ENCODE measurements at regions not wholly inside any gene's neighbourhood (a gene's known extent, or its start where the extent isn't known, plus 50 kb on each side); places are given as distances from the start of the nearest gene placed in this dataset.

DNA sequence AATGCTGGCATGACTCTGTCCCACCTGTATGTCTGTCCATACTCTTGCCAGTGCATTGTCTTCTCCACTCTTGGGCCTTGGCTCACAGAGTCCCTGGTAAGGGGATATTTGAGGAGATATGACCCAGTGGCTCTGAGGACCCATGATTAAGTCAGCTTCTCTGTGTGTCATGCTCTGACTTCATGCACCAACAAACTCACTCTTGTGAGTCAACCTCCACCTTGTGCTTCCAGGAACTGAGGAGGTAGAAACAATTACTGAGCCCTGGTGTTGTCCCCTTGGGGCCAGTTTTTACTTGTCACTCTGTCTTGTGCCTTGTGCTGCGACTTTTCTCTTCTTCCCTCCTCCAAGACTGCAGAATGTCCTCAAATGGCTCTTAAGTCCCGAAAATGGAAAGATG lies 127.1 kb downstream of the ABHD5 start:
- H3K9me3 ChIP-seq (ENCODE audit: low read depth, low read length) = no peaks in the 10 kb centered on the region
- H3K79me2 ChIP-seq (ENCODE audit: insufficient read depth, low read length) = no peaks in the 10 kb centered on the region
- no peaks in the 10 kb centered on the region for H3K4me1 ChIP-seq (ENCODE audit: insufficient read depth, low read length)
- no peaks in the 10 kb centered on the region for H3K27me3 ChIP-seq (ENCODE audit: insufficient read depth, low read length)
- TF ChIP-seq, protein P1, sequence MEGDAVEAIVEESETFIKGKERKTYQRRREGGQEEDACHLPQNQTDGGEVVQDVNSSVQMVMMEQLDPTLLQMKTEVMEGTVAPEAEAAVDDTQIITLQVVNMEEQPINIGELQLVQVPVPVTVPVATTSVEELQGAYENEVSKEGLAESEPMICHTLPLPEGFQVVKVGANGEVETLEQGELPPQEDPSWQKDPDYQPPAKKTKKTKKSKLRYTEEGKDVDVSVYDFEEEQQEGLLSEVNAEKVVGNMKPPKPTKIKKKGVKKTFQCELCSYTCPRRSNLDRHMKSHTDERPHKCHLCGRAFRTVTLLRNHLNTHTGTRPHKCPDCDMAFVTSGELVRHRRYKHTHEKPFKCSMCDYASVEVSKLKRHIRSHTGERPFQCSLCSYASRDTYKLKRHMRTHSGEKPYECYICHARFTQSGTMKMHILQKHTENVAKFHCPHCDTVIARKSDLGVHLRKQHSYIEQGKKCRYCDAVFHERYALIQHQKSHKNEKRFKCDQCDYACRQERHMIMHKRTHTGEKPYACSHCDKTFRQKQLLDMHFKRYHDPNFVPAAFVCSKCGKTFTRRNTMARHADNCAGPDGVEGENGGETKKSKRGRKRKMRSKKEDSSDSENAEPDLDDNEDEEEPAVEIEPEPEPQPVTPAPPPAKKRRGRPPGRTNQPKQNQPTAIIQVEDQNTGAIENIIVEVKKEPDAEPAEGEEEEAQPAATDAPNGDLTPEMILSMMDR (IDR thresholded peaks at IDR 0.05; ENCODE audit: extremely low read depth, low read depth, low read length) = no peak
- no peak for DNase-seq (ENCODE audit: insufficient read length, low spot score, missing footprints)
- no peak overlapping the region for H3K4me2 ChIP-seq (ENCODE audit: insufficient read depth, low read length)
- H2AFZ ChIP-seq (ENCODE audit: low read length) = no peak overlapping the region
- no peaks in the 10 kb centered on the region for H3K36me3 ChIP-seq (ENCODE audit: insufficient read depth, low read length)
- H4K20me1 ChIP-seq (ENCODE audit: insufficient read depth, low read length) = no peaks in the 10 kb centered on the region
- H3K27ac ChIP-seq (ENCODE audit: low read depth, low read length) = no peak overlapping the region
- H3K4me3 ChIP-seq (ENCODE audit: insufficient read depth, low read length) = no peak overlapping the region

DNA sequence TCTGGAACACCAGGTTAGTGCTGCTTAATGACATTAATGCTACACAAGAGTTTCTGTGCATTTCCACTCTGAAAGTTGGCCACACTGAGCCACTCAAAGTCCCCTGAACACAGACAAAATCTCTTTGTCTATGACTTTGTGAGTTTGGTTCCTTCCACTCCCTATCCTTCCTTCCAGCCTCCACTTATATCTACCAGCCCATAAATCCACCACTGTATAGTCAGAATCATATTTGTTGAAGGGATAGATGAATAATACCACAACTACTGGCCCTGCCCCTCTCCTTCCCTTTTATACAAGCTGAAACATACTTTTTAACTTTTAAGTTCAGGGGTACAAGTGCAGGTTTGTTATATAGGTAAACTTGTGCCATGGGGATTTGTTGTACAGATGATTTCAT lies 127.5 kb downstream of the ABHD5 start:
- Histone ChIP-seq H4K20me1 (ENCODE audit: insufficient read depth, low read length) (no peaks in the 10 kb centered on the region), H3K9me3 (ENCODE audit: low read depth, low read length) (no peaks in the 10 kb centered on the region), H3K27me3 (ENCODE audit: insufficient read depth, low read length) (no peaks in the 10 kb centered on the region), H3K36me3 (ENCODE audit: insufficient read depth, low read length) (no peaks in the 10 kb centered on the region), H3K79me2 (ENCODE audit: insufficient read depth, low read length) (no peaks in the 10 kb centered on the region), H3K4me1 (ENCODE audit: insufficient read depth, low read length) (no peaks in the 10 kb centered on the region), H3K4me3 (ENCODE audit: insufficient read depth, low read length) (no peak overlapping the region), H3K4me2 (ENCODE audit: insufficient read depth, low read length) (no peak overlapping the region), H3K27ac (ENCODE audit: low read depth, low read length) (no peak overlapping the region), H2AFZ (ENCODE audit: low read length) (no peak overlapping the region)
- TF ChIP-seq, protein P1 (IDR thresholded peaks at IDR 0.05; ENCODE audit: extremely low read depth, low read depth, low read length) = no peak
- no peak for DNase-seq (ENCODE audit: insufficient read length, low spot score, missing footprints)

DNA sequence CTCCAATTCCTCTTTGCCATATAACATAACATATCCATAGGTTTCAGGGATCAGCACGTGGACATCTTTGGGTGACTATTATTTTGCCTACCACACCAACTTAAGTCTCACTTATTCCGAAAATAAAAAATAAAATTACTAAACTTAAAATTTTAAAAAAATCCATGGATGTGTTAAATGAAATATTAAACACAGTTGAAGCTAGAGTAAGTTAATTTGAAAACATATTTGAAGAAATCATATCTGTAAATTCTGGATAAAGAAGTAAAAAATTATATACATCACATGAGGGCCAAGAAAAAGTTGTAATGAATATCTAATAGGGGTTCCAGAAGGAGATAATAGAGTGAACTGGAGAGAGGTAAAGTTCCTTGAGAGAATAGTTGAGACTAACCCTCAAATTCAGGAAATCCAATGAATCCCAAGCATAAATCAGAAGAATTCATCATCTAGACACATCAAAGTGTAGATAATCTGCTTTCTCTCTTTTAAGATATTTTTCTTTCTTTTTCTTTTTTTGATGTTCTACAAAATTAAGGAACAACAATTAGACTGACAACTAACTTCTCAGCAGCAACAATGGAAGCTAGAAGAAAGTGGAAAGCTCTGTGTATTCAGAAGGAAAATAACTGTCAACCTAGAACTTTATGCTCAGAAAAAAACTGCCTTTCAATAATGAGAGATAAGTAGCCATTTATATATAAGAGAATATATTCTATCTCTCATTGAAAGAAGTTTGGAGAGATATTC lies 147.4 kb downstream of the ABHD5 start:
- Histone ChIP-seq H2AFZ (ENCODE audit: low read length) (no peak overlapping the region), H3K4me3 (ENCODE audit: insufficient read depth, low read length) (no peak overlapping the region), H3K36me3 (ENCODE audit: insufficient read depth, low read length) (no peaks in the 10 kb centered on the region), H3K9me3 (ENCODE audit: low read depth, low read length) (peaks cover 3% of the 10 kb centered on the region), H3K79me2 (ENCODE audit: insufficient read depth, low read length) (no peaks in the 10 kb centered on the region), H3K4me1 (ENCODE audit: insufficient read depth, low read length) (no peaks in the 10 kb centered on the region), H3K4me2 (ENCODE audit: insufficient read depth, low read length) (no peak overlapping the region), H4K20me1 (ENCODE audit: insufficient read depth, low read length) (no peaks in the 10 kb centered on the region), H3K27me3 (ENCODE audit: insufficient read depth, low read length) (no peaks in the 10 kb centered on the region), H3K27ac (ENCODE audit: low read depth, low read length) (no peak overlapping the region)
- TF ChIP-seq, protein P1 (IDR thresholded peaks at IDR 0.05; ENCODE audit: extremely low read depth, low read depth, low read length) = no peak
- no peak for DNase-seq (ENCODE audit: insufficient read length, low spot score, missing footprints)

DNA sequence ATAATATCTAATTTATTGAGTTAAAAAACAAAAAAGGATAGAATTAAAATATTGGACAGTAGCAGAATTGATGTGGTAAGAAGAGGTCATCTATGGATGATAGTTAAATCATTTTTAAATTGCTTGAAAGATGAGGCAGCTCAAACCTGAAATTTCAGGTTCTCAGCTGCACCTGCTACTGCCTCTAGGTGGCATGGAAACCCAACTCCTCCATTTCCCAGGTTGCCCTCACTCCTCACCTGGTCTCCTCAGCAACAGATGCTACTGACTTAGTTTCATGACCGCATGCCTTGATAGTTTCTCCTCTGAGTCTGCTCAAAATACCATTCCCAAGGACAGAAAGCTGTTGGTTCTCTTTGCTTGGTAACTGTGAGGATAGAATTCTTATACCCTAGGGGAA lies 148.1 kb downstream of the ABHD5 start:
- Histone ChIP-seq H3K4me3 (ENCODE audit: insufficient read depth, low read length) (no peak overlapping the region), H2AFZ (ENCODE audit: low read length) (no peak overlapping the region), H3K4me1 (ENCODE audit: insufficient read depth, low read length) (no peaks in the 10 kb centered on the region), H4K20me1 (ENCODE audit: insufficient read depth, low read length) (no peaks in the 10 kb centered on the region), H3K36me3 (ENCODE audit: insufficient read depth, low read length) (no peaks in the 10 kb centered on the region), H3K27me3 (ENCODE audit: insufficient read depth, low read length) (no peaks in the 10 kb centered on the region), H3K9me3 (ENCODE audit: low read depth, low read length) (peaks cover 3% of the 10 kb centered on the region), H3K79me2 (ENCODE audit: insufficient read depth, low read length) (no peaks in the 10 kb centered on the region), H3K4me2 (ENCODE audit: insufficient read depth, low read length) (no peak overlapping the region), H3K27ac (ENCODE audit: low read depth, low read length) (no peak overlapping the region)
- DNase-seq (ENCODE audit: insufficient read length, low spot score, missing footprints) = no peak
- TF ChIP-seq, protein P1 (IDR thresholded peaks at IDR 0.05; ENCODE audit: extremely low read depth, low read depth, low read length) = no peak

All from osteoblast (primary cell).